ENCODE measurements at regions not wholly inside any gene's neighbourhood (a gene's known extent, or its start where the extent isn't known, plus 50 kb on each side); places are given as distances from the start of the nearest gene placed in this dataset.

DNA sequence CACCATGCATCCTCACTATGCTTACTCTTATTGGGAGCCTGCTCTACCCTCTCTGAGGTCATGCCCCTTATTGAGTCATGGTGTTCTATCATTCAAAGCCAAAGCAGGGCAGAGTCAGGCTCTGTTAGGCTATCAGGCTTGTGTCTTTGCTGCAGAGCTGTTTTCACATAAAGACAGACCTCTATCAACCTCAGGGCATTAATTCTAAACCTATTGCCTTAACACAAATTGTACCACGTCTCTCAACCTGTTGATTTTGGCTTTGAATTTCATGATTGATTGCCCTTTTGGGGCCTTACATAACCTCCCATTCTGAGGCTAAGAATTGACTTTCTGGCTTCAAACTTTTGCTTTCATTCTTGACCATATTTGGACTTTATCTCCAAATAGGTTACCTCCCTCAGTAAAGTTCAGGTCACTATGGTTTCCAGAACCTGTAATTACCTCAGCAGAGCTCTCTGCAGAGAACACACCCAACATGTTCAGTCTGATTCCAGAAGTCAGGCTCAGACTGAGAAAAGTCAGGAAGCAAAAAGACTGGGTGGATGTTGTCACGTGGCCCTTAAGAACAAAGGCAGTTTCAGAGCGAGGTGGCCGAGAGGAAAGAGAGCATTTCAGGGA lies 221.4 kb upstream of the NANOGP8 start:
- Histone ChIP-seq H3K4me3 (ENCODE audit: insufficient read depth, low read length, poor library complexity, severe bottlenecking) (no peak overlapping the region), H3K79me2 (ENCODE audit: insufficient read depth, low read length) (no peaks in the 10 kb centered on the region), H3K27me3 (ENCODE audit: low read length) (no peaks in the 10 kb centered on the region), H3K9me2 (replicated peaks; ENCODE audit: insufficient read depth, low read length) (no peaks in the 10 kb centered on the region), H4K20me1 (ENCODE audit: low read depth, low read length) (no peaks in the 10 kb centered on the region), H2AFZ (ENCODE audit: low read depth, low read length, severe bottlenecking) (no peak overlapping the region), H3K36me3 (ENCODE audit: low read length) (no peaks in the 10 kb centered on the region), H3K27ac (ENCODE audit: low read depth, low read length) (no peak overlapping the region), H3K4me2 (ENCODE audit: low read depth, low read length, poor library complexity, severe bottlenecking) (no peak overlapping the region), H3K9me3 (ENCODE audit: insufficient read depth, low read length) (no peaks in the 10 kb centered on the region), H3K9ac (ENCODE audit: low read length) (no peak overlapping the region), H3F3A (ENCODE audit: insufficient read depth) (no peaks in the 10 kb centered on the region)
- TF ChIP-seq EZH2phosphoT487 (conservative IDR thresholded peaks at IDR 0.05; ENCODE audit: low read length), result no peak
- TF ChIP-seq, protein P1, sequence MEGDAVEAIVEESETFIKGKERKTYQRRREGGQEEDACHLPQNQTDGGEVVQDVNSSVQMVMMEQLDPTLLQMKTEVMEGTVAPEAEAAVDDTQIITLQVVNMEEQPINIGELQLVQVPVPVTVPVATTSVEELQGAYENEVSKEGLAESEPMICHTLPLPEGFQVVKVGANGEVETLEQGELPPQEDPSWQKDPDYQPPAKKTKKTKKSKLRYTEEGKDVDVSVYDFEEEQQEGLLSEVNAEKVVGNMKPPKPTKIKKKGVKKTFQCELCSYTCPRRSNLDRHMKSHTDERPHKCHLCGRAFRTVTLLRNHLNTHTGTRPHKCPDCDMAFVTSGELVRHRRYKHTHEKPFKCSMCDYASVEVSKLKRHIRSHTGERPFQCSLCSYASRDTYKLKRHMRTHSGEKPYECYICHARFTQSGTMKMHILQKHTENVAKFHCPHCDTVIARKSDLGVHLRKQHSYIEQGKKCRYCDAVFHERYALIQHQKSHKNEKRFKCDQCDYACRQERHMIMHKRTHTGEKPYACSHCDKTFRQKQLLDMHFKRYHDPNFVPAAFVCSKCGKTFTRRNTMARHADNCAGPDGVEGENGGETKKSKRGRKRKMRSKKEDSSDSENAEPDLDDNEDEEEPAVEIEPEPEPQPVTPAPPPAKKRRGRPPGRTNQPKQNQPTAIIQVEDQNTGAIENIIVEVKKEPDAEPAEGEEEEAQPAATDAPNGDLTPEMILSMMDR (IDR thresholded peaks at IDR 0.05; ENCODE audit: insufficient read depth, low read length, poor library complexity, severe bottlenecking), result no peak

DNA sequence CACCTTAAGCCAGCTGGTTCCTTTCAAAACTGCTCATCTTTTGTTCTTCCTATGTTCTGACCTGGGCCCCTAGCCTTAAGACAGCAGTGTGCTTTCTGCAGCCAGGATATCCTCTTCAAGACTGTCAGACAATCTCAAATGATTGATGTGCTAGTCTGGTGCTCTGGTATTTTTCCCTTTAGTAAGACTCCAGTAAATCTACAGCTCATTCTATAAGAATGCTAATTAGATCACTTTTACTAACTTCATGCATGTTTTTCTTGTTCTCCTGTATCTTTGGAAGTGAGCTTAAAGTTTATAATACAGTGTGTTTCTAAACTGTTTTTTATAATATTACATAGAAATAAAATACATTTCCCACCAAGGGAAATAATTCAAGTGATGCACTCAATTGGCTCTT lies 220.9 kb upstream of the NANOGP8 start:
- Histone ChIP-seq H3K27me3 (ENCODE audit: low read length) (no peaks in the 10 kb centered on the region), H3K27ac (ENCODE audit: low read depth, low read length) (no peak overlapping the region), H3K4me2 (ENCODE audit: low read depth, low read length, poor library complexity, severe bottlenecking) (no peak overlapping the region), H3K9me2 (replicated peaks; ENCODE audit: insufficient read depth, low read length) (no peaks in the 10 kb centered on the region), H2AFZ (ENCODE audit: low read depth, low read length, severe bottlenecking) (no peak overlapping the region), H3K36me3 (ENCODE audit: low read length) (no peaks in the 10 kb centered on the region), H3F3A (ENCODE audit: insufficient read depth) (no peaks in the 10 kb centered on the region), H3K79me2 (ENCODE audit: insufficient read depth, low read length) (no peaks in the 10 kb centered on the region), H3K4me3 (ENCODE audit: insufficient read depth, low read length, poor library complexity, severe bottlenecking) (no peak overlapping the region), H3K9me3 (ENCODE audit: insufficient read depth, low read length) (no peaks in the 10 kb centered on the region), H3K9ac (ENCODE audit: low read length) (no peak overlapping the region), H4K20me1 (ENCODE audit: low read depth, low read length) (no peaks in the 10 kb centered on the region)
- TF ChIP-seq, protein P1 (IDR thresholded peaks at IDR 0.05; ENCODE audit: insufficient read depth, low read length, poor library complexity, severe bottlenecking), result no peak
- no peak for TF ChIP-seq EZH2phosphoT487 (conservative IDR thresholded peaks at IDR 0.05; ENCODE audit: low read length)

DNA sequence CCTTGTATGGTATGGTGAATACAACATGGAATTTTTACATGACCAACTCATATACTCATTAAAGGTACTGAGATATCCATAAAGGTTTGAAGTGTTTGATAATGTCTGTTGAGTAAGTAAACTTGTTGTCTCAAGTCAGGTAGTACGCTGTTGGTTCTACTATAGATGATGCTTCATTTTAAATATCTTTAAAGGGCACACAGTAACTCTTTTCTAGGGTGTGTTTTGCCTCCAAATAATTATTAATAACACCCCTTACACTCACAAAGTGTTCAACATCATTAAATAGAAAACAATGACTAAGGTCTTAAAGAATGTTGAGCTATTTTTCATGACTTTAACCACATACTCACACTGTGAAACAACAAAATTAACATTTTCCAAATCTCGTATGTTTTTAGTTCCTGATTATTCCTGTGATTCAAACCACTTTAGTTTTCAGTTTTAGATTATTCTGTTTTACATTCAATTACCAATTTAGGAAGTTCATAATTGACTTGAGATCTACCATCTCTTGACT lies 220.0 kb upstream of the NANOGP8 start:
- Histone ChIP-seq H3K9me2 (replicated peaks; ENCODE audit: insufficient read depth, low read length) (no peaks in the 10 kb centered on the region), H2AFZ (ENCODE audit: low read depth, low read length, severe bottlenecking) (no peak overlapping the region), H3K36me3 (ENCODE audit: low read length) (no peaks in the 10 kb centered on the region), H4K20me1 (ENCODE audit: low read depth, low read length) (no peaks in the 10 kb centered on the region), H3F3A (ENCODE audit: insufficient read depth) (no peaks in the 10 kb centered on the region), H3K27me3 (ENCODE audit: low read length) (no peaks in the 10 kb centered on the region), H3K27ac (ENCODE audit: low read depth, low read length) (no peak overlapping the region), H3K4me2 (ENCODE audit: low read depth, low read length, poor library complexity, severe bottlenecking) (no peak overlapping the region), H3K9ac (ENCODE audit: low read length) (no peak overlapping the region), H3K4me3 (ENCODE audit: insufficient read depth, low read length, poor library complexity, severe bottlenecking) (no peak overlapping the region), H3K9me3 (ENCODE audit: insufficient read depth, low read length) (no peaks in the 10 kb centered on the region), H3K79me2 (ENCODE audit: insufficient read depth, low read length) (no peaks in the 10 kb centered on the region)
- no peak for TF ChIP-seq EZH2phosphoT487 (conservative IDR thresholded peaks at IDR 0.05; ENCODE audit: low read length)

DNA sequence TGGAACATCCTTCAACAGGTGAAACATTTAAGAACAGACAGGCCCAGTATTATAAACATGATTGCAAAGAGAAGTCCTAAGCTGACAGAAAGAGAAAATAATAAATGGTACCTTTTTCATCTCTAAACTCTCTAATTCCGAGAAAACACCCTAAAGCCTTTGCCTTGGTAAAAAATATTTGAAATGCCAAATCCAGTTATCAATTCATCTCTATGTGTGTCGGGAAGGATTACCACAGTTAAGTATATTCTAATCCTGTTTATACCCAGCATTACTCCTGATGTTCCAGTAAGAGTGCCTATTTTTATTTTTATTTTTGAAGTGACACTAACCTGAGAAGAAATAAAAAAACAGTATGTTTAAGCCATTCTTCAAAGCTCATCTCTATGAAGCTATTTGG lies 219.3 kb upstream of the NANOGP8 start:
- Histone ChIP-seq H3K27ac (ENCODE audit: low read depth, low read length) (no peak overlapping the region), H3F3A (ENCODE audit: insufficient read depth) (no peaks in the 10 kb centered on the region), H3K4me2 (ENCODE audit: low read depth, low read length, poor library complexity, severe bottlenecking) (no peak overlapping the region), H4K20me1 (ENCODE audit: low read depth, low read length) (no peaks in the 10 kb centered on the region), H3K36me3 (ENCODE audit: low read length) (no peaks in the 10 kb centered on the region), H3K9me3 (ENCODE audit: insufficient read depth, low read length) (no peaks in the 10 kb centered on the region), H3K9ac (ENCODE audit: low read length) (no peak overlapping the region), H3K9me2 (replicated peaks; ENCODE audit: insufficient read depth, low read length) (no peaks in the 10 kb centered on the region), H3K79me2 (ENCODE audit: insufficient read depth, low read length) (no peaks in the 10 kb centered on the region), H2AFZ (ENCODE audit: low read depth, low read length, severe bottlenecking) (no peak overlapping the region), H3K27me3 (ENCODE audit: low read length) (no peaks in the 10 kb centered on the region), H3K4me3 (ENCODE audit: insufficient read depth, low read length, poor library complexity, severe bottlenecking) (no peak overlapping the region)
- TF ChIP-seq EZH2phosphoT487 (conservative IDR thresholded peaks at IDR 0.05; ENCODE audit: low read length), result no peak
- TF ChIP-seq, protein P1 (IDR thresholded peaks at IDR 0.05; ENCODE audit: insufficient read depth, low read length, poor library complexity, severe bottlenecking), result no peak

Data from SU-DHL-6 (cell line).